ENCODE measurements at regions not wholly inside any gene's neighbourhood (a gene's known extent, or its start where the extent isn't known, plus 50 kb on each side); places are given as distances from the start of the nearest gene placed in this dataset.

- TF ChIP-seq JUN (IDR thresholded peaks at IDR 0.05; ENCODE audit: borderline replicate concordance, insufficient read depth, insufficient read length, low read depth) (no peak), CTCF (IDR thresholded peaks at IDR 0.05; ENCODE audit: extremely low read depth in 1 of 2, insufficient read depth in 1 of 2, low read depth in 1 of 2, low read length in 2 of 2) (no peak), POLR2A (IDR thresholded peaks at IDR 0.05; ENCODE audit: low read depth, low read length) (no peak), GATA2 (IDR thresholded peaks at IDR 0.05; ENCODE audit: insufficient read depth, insufficient read length, low read depth, low read length) (no peak)
Observed at GRCh38 chr11:103830205-103830604, 206.2 kb upstream of the DDI1 start.
